CD4-positive, alpha-beta T cell (primary cell): ENCODE measurements at regions not wholly inside any gene's neighbourhood (a gene's known extent, or its start where the extent isn't known, plus 50 kb on each side); places are given as distances from the start of the nearest gene placed in this dataset.
"Not testable (repeated sequence)": the region's sequence is repeated elsewhere in the genome, so short reads cannot be mapped to it uniquely, and the experiment has no call there.

ENCODE experiments used
- ATAC-seq: fragments of 200-7000 bp; cut with Tn5 transposase; one replicate; pipeline ENCODE4 v1.10.0; 2022; ENCODE audit warnings: mild to moderate bottlenecking; ENCODE audit not compliant: poor library complexity
- CTCF ChIA-PET: fragments of 350-600 bp; sonication (Branson Sonifier 250); formaldehyde crosslinking; loops from one replicate; lab custom pipeline; 2021; ENCODE audit warnings: antibody characterized with exemption, inconsistent platforms; lab: Charles Lee
- POLR2A ChIA-PET: fragments of 350-600 bp; sonication (Branson Sonifier 250); formaldehyde crosslinking; loops from one replicate; lab custom pipeline; 2021; ENCODE audit warnings: antibody characterized with exemption, inconsistent platforms; lab: Charles Lee
- DNase-seq, 14 experiments: peaks; one replicate each; pipeline ENCODE4 v3.0.0-alpha.2; 2013 to 2020; ENCODE audit warnings: mixed read lengths in 2 of 14
- H3K27ac ChIP-seq, 2 donors: one replicate each; pipeline versions ENCODE4 v1.5.1 to v1.7.0; 2013; ENCODE audit warnings: low read length in 2 of 2, low read depth in 1 of 2, mild to moderate bottlenecking in 1 of 2
- H3K27me3 ChIP-seq, 2 experiments: 1 replicate in 1 of 2; 2 replicates in 1 of 2; pipeline versions ENCODE4 v1.6.1 to v1.7.0; 2013; ENCODE audit warnings: low read length in 2 of 2, control low read depth in 1 of 2, mild to moderate bottlenecking in 1 of 2, moderate library complexity in 1 of 2; ENCODE audit not compliant: insufficient read depth in 2 of 2, control insufficient read depth in 1 of 2
- H3K36me3 ChIP-seq: one replicate; pipeline ENCODE4 v1.6.1; 2013; ENCODE audit warnings: low read length, control low read depth; ENCODE audit not compliant: insufficient read depth
- H3K4me1 ChIP-seq: one replicate; pipeline ENCODE4 v1.6.1; 2013; ENCODE audit warnings: low read length, control low read depth; ENCODE audit not compliant: insufficient read depth
- H3K4me3 ChIP-seq: one replicate; pipeline ENCODE4 v1.5.1; 2013; ENCODE audit warnings: mild to moderate bottlenecking, low read length, moderate library complexity
- H3K9me3 ChIP-seq, 2 experiments: 1 replicate in 1 of 2; 2 replicates in 1 of 2; pipeline versions ENCODE4 v1.6.1 to v1.7.0; 2013; ENCODE audit warnings: low read length in 2 of 2, mild to moderate bottlenecking in 2 of 2, control low read depth in 1 of 2, moderate library complexity in 1 of 2; ENCODE audit not compliant: control insufficient read depth in 1 of 2, insufficient read depth in 1 of 2
- H3K27ac Mint-ChIP-seq: one replicate; pipeline ENCODE4 v1.8.0; 2020; ENCODE audit warnings: mixed read lengths
- H3K27me3 Mint-ChIP-seq: one replicate; pipeline ENCODE4 v1.8.0; 2021; ENCODE audit warnings: mixed read lengths
- H3K36me3 Mint-ChIP-seq: one replicate; pipeline ENCODE4 v1.8.0; 2021; ENCODE audit warnings: low read depth, mixed read lengths
- H3K4me1 Mint-ChIP-seq: one replicate; pipeline ENCODE4 v1.8.0; 2021; ENCODE audit warnings: low read depth, mixed read lengths
- H3K4me3 Mint-ChIP-seq: one replicate; pipeline ENCODE4 v1.8.0; 2020; ENCODE audit warnings: mild to moderate bottlenecking, mixed read lengths
- H3K9me3 Mint-ChIP-seq: one replicate; pipeline ENCODE4 v1.8.0; 2020; ENCODE audit warnings: mixed read lengths
- CTCF ChIP-seq: fragments of 200-600 bp; IDR thresholded peaks from one replicate; pipeline ENCODE4 v1.8.0; 2022; ENCODE audit warnings: antibody characterized with exemption, mild to moderate bottlenecking
- intact Hi-C, 2 experiments: fragments of 100-400 bp; cut with DNase I in 1 of 2; cut with micrococcal nuclease in 1 of 2; formaldehyde crosslinking; loops; one replicate each; pipeline versions ENCODE4 v1.15.1 to v1.9.0; 2023 to 2025; cut with DNase I, micrococcal nuclease

GRCh38 chr5:128722551-128722950 is 184.5 kb upstream of the FBN2 start:
- no peak for TF ChIP-seq CTCF
- CTCF ChIA-PET, result no interaction called here
- no peaks in the 10 kb centered on the region for H3K36me3 Mint-ChIP-seq
- no peak overlapping the region for H3K4me3 Mint-ChIP-seq
- H3K27ac Mint-ChIP-seq, result no peak overlapping the region
- ATAC-seq (no peak), DNase-seq (no peak)
- no peak overlapping the region for H3K4me3 ChIP-seq
- H3K4me1 ChIP-seq, result no peaks in the 10 kb centered on the region
- no peaks in the 10 kb centered on the region for H3K27me3 ChIP-seq
- H3K36me3 ChIP-seq, result no peaks in the 10 kb centered on the region
- intact Hi-C loops, result no loop called here
- H3K4me1 Mint-ChIP-seq, result no peaks in the 10 kb centered on the region
- H3K27me3 Mint-ChIP-seq, result no peaks in the 10 kb centered on the region
- H3K9me3 Mint-ChIP-seq, result peaks cover 2% of the 10 kb centered on the region
- no peaks in the 10 kb centered on the region for H3K9me3 ChIP-seq
- no peak overlapping the region for H3K27ac ChIP-seq
- POLR2A ChIA-PET, result no interaction called here

DNA sequence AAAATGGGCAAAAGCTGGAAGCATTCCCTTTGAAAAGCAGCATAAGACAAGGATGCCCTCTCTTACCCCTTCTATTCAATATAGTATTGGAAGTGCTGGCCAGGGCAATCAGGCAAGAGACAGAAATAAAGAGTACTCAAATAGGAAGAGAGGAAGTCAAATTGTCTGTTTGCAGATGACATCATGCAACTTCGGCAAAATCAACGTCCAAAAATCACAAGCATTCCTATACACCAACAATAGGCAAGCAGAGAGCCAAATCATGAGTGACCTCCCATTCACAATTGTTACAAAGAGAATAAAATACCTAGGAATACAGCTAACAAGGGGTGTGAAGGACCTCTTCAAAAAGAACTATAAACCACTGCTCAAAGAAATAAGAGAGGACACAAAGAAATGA is 192.0 kb upstream of the FBN2 start:
- H3K27me3 ChIP-seq, H3K36me3 Mint-ChIP-seq, H3K4me1 Mint-ChIP-seq, H3K27me3 Mint-ChIP-seq, H3K36me3 ChIP-seq, H3K4me3 ChIP-seq, H3K4me1 ChIP-seq, H3K9me3 Mint-ChIP-seq, DNase-seq, H3K27ac ChIP-seq, intact Hi-C loops, CTCF ChIA-PET, H3K9me3 ChIP-seq, POLR2A ChIA-PET, H3K27ac Mint-ChIP-seq, ATAC-seq, H3K4me3 Mint-ChIP-seq: not testable (repeated sequence)

DNA sequence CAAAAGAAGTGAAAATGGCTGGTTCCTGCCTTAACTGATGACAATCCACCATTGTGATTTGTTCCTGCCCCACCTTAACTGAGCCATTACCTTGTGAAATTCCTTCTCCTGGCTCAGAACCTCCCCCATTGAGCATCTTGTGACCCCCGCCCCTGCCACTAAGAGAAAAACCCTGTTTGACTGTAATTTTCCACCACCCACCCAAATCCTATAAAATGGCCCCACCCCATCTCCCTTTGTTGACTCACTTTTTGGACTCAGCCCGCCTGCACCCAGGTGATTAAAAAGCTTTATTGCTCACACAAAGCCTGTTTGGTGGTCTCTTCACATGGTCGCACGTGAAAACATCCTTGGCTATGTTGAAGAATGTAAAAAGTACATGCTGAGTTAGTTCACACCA is 197.6 kb upstream of the FBN2 start:
- POLR2A ChIA-PET, result not testable (repeated sequence)

GRCh38 chr5:128736553-128736952 is 198.5 kb upstream of the FBN2 start:
- no peaks in the 10 kb centered on the region for H3K4me1 ChIP-seq
- no peaks in the 10 kb centered on the region for H3K27me3 ChIP-seq
- DNase-seq (no peak), ATAC-seq (no peak)
- H3K9me3 ChIP-seq, result peaks cover 2 to 4% of the 10 kb centered on the region in 2 experiments
- H3K27me3 Mint-ChIP-seq, result no peaks in the 10 kb centered on the region
- H3K9me3 Mint-ChIP-seq, result no peaks in the 10 kb centered on the region
- ChIA-PET POLR2A (no interaction called here), CTCF (no interaction called here)
- H3K36me3 ChIP-seq, result no peaks in the 10 kb centered on the region
- H3K27ac ChIP-seq, result no peak overlapping the region
- no peaks in the 10 kb centered on the region for H3K4me1 Mint-ChIP-seq
- no peak for TF ChIP-seq CTCF
- H3K27ac Mint-ChIP-seq, result no peak overlapping the region
- H3K4me3 ChIP-seq, result no peak overlapping the region
- H3K36me3 Mint-ChIP-seq, result no peaks in the 10 kb centered on the region
- no peak overlapping the region for H3K4me3 Mint-ChIP-seq
- intact Hi-C loops, result no loop called here

More for the DNA sequence above, 197.6 kb upstream of the FBN2 start:
- intact Hi-C loops, H3K36me3 ChIP-seq, H3K27me3 ChIP-seq, H3K4me1 ChIP-seq, H3K27me3 Mint-ChIP-seq, H3K27ac ChIP-seq, CTCF ChIA-PET, DNase-seq, ATAC-seq, H3K4me3 ChIP-seq, H3K4me1 Mint-ChIP-seq, H3K27ac Mint-ChIP-seq, H3K9me3 ChIP-seq, H3K36me3 Mint-ChIP-seq, H3K9me3 Mint-ChIP-seq, H3K4me3 Mint-ChIP-seq: not testable (repeated sequence)
